ENCODE measurements at regions not wholly inside any gene's neighbourhood (a gene's known extent, or its start where the extent isn't known, plus 50 kb on each side); places are given as distances from the start of the nearest gene placed in this dataset.

- DNase-seq (ENCODE audit: low read depth, low spot score): no peak
Measured at GRCh38 chr4:129167640-129168260, 71.8 kb downstream of the C4orf33 start.

DNA sequence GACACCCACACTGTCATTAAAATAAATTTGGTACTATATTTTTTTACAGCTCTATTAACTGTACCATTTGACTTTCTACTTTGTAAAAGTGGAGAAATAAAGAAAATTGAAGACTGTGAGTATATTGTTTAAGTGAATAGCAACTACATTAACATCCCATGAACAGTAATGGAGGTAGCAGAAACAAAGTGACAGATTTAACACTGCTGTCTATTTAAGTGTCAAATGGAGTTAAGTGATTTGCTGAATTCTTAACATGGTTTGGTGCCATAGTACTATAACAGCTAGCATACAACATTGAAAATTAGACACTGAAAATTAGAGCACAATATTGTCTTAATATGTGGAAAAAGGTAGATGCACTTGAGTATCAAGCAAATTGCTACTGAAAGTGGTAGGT, 76.2 kb downstream of the C4orf33 start:
- no peak for DNase-seq (ENCODE audit: low read depth, low spot score)

DNA sequence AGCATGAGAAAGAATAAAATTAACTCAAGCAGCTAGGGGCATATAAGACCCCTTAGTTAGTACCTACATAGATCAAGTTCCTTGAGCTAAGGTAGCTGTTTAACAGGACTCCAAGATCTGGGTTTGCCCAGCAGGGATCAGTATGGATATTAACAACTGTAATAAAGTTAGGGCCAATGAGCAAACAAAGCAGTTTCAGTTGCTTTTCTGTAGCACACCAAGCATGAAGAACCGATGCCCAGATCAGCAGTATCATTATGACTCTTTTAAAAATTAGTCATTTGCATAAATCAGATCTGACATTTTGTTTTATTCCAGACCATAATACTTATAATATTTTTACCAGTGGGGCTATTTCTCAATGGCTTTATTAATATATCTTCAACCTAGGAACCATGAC, 80.9 kb downstream of the C4orf33 start:
- no peak for DNase-seq (ENCODE audit: low read depth, low spot score)

DNA sequence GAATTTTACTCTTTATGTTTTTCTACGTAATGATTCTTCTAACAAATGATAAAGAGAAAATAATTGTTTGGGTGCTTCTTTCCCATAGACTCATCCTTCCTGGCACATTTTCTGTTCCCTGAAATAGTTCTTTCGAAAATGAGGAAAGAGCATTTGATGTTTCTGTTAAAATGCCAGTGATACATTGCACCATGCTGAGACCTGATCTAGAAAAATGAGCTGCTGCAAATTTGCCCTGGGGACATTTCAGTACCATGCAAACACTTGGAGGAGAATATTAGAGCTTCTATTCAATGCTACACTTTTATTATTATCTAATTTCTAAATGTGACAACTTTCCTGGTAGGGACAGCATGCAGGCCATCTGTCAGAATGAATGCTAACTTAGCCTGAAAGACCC, 83.3 kb downstream of the C4orf33 start:
- DNase-seq (ENCODE audit: low read depth, low spot score): no peak

DNA sequence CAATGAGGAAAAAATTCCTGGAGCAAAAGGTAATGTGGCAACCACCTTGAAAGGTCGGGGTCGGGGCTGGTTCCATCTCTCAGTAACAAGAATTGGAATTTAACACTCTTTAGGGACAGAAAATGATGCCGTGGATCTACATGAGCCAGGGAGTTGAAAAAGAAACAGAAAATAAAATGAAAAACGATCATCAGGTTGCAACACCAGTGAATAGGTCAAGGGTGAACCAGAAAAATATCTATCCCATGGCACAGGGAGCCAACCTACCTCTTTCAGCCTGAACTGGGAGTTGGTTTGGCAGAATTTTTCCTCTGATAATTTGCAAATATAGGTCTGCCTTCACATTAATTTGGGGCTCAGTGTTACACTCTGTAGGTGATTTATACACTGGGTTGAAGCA, 93.7 kb downstream of the C4orf33 start:
- DNase-seq (ENCODE audit: low read depth, low spot score): no peak

GRCh38 chr4:129193357-129194100, 97.6 kb downstream of the C4orf33 start:
- DNase-seq (ENCODE audit: low read depth, low spot score): no peak

DNA sequence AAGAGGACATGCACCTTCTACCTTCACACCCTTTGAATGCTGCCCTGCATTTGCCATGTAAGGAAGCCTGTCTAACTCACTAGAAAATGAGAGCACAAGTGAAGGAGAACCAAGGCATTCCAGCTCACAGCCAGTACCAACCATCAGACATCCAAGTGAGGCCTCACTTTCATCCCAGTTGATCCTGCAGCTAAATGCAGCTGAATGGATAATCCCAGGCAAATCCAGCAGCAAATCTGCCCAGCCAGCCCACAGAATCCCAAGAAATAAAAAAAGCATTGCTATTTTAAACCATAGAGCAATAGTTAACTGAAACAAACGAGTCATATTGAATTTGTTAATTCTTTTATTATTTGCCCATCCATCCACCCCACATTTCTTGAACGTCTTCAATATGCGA, 112.5 kb downstream of the C4orf33 start:
- DNase-seq (ENCODE audit: low read depth, low spot score): no peak

DNA sequence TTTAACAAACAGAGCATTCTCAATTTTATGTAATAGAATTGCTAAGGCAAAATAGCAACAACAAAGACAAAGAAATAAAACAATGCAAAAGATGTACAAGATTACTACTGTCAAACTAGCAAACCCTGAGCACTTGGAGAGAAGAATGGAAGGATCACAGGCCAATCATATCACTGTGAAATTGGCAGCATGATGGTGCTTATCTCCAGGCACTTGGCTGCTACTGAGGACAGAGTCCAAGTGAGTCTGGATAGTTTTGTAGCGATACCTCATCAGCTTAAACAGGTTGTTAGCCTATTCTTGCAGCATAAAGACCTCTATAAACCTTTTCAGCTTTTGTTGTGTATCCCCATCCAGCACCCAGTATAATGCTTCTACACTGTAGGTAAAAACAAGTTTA, 117.7 kb downstream of the C4orf33 start:
- no peak for DNase-seq (ENCODE audit: low read depth, low spot score)

DNA sequence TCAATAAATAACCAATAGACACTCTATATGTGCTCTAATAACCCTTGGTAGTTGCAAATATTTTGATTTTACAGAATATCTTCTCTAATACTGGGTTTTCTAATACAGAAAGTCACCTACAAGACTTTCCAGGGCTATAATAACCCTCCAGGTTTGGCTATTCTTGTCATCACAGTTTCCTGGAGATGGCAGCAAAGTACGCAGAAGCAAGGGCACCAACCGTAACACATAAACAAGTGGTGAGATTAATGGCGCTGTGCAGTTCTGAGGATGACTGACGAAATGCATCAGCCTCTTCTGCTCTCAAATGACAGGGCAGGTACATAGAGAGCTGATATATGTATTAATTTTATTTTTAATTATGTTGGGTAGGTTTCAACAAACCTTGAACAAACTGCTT, 122.4 kb downstream of the C4orf33 start:
- DNase-seq (ENCODE audit: low read depth, low spot score): no peak

DNA sequence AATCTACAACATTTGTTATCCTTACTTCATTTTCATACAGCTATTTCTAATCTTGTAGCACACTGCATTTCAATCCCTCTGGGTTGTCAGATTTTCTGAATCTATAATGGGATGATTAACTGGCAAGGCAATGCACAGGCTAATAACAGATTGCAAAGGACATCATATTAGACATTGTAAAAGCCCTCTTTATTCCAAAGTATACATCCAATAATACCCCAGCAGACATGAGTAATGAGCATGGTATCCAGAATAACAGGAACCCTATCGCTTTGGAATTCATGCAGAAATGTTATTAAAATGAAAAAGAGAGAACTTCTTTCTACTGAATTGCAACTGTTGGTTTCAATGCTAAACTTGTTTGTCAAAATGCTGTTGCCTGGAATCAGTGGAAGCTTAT, 122.9 kb downstream of the C4orf33 start:
- DNase-seq (ENCODE audit: low read depth, low spot score): no peak

DNA sequence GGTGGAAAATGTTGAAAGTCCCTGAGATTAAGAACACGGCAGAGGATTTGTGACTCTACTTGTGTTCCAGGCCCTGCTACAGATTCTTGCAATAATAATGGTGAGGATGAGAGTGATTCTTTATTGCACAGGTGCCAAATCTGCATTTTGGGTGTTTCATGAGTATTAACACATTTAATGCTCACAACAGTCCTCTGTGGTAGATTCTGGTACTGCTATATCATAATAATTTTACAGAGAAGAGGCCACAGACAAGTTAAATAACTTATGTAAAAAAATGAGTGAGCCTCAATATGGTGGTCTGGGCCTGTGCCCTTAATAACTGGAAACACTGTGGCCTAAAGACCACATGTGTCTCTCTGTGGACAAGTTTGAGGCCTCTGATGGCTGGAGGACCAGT, 124.3 kb downstream of the C4orf33 start:
- no peak for DNase-seq (ENCODE audit: low read depth, low spot score)

DNA sequence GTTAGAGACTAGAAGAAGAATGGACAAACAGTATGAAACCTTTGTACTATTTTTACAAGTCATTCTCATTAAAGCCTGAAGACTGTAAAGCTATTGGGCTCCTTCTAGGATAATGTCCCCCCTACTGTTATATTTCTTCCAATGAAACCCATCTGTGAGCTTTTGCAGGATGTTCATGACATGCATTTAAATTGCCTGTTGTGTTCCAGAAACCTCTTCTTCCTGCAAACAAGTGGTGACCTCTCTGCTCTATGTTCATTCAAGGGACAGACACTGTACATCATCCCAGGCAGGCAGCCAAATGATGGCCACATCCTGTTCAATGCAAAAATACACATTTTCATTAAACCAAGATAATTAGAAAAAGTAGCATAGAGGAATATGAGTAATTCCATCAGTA, 128.0 kb downstream of the C4orf33 start:
- DNase-seq (ENCODE audit: low read depth, low spot score): no peak

DNA sequence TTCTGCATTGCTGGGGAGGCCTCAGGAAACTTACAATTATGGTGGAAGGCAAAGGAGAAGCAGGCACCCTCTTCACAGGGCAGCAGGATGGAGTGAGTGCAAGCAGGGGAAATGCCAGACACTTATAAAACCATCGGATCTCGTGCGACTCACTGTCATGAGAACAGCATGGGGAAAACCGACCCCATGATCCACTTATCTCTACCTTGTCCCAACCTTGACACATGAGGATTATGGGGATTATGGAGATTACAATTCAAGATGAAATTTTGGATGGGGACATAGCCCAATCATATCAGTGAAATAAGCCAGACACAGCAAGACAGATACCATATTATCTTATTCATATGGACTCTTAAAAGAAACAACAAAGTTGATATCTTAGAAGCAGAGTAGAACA, 134.9 kb downstream of the C4orf33 start:
- DNase-seq (ENCODE audit: low read depth, low spot score): no peak

- DNase-seq (ENCODE audit: low read depth, low spot score): no peak
Measured at GRCh38 chr4:129231945-129232588, 136.1 kb downstream of the C4orf33 start.

- DNase-seq (ENCODE audit: low read depth, low spot score): no peak
Measured at GRCh38 chr4:129232589-129233337, 136.8 kb downstream of the C4orf33 start.

DNA sequence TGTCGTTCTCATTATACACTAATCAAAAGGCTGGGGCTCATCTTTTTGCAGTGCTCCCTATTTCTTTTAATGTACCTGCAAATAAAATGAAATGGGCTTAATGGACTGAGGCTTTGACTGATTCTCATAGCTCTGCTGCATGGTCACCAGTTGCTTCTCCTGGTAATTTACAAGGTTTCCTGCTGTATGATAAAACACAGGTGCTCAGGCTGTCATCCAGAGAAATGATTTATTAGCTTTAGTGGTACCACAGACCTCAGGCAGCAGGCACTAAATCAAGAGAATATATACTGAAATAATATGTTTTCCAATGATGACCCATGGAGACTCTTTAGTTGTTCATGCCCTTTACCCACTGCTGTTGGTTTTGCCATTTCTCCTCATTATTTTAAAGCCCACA, 137.7 kb downstream of the C4orf33 start:
- no peak for DNase-seq (ENCODE audit: low read depth, low spot score)

- no peak for DNase-seq (ENCODE audit: low read depth, low spot score)
Measured at GRCh38 chr4:129236351-129236750, 140.4 kb downstream of the C4orf33 start.

DNA sequence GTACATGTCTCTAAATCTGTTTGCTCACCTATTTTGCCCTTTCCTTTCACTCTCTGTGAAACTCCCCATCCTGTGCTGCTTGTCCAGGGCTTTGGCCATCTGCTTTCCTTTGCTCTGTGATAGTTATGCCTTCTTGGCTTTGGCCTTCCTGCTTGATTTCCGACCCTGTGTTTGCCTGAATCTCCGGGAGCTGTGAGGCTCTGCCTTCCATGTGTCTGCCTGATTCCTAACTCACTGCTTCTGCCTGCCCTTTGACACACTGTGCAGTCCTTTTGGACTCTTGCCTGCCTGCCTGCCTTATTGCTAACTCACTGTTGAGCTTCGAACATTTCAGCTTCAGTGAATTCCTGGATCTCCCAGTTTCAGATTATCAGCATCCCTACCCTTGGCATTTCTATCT, 143.1 kb downstream of the C4orf33 start:
- no peak for DNase-seq (ENCODE audit: low read depth, low spot score)

- DNase-seq (ENCODE audit: low read depth, low spot score): no peak
Measured at GRCh38 chr4:129240816-129241215, 144.9 kb downstream of the C4orf33 start.

DNA sequence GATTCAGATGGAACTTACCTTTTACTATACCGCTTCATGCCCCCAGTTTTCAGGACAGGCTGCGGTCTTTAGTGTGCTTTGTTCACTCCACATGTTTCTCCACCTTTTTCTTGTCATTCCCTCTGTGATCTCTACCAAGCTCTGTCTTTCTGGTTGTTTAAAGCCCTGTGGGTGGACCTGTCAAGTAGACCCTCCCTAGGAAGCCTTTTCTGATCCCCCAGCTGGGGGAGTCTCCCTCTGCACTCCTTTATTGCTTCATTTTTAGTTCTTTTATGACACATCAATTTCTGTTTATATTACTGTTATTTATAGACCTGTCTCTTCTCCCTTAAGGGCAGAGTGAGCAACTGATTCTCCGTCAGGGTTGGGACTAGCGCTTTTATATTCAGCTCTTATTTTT, 150.2 kb downstream of the C4orf33 start:
- no peak for DNase-seq (ENCODE audit: low read depth, low spot score)

DNA sequence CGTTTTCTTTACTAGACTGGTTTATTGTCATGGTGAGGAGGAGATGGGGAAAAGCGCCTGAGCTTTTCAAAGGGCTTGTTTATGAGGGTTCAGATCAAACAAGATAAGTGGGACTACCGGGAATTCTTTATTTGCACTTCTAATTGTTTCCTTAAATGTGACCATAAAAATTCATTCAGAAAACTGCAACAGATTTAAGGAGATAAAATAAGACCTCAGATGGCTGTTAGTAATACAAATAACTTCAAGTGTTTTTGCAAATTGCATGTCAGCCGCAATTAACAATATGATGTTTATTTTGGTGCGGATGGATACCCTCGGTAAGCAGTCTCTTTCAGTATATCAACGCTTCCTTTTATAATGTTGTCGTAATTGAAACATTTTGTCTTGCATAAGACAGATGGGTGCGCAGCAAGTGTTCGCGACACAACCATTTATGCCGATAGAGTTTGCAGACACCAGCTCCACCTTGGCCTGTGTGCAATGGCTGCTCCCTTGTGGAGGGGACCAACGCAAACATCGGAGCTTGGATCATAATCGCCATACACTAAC, 151.0 kb downstream of the C4orf33 start:
- DNase-seq (ENCODE audit: low read depth, low spot score): no peak

DNA sequence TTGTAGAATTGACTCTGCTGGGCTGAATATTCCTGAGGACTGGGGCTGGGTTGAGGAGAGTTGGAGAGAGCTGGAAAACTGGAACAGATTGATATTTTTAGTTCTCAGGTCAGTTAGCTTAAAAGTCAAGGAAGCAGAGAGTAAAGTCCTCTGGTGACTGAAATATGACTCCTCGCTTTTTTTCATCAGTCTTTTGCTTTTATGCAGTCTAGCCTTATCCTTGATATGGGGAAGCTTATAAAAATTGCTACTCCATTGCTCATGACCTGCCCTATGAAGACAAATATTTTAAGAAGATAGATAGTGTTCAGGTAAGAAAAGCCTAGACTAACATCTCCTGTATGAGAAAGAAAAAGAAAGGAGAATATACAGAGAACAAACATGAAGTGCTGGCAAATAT, 152.7 kb downstream of the C4orf33 start:
- no peak for DNase-seq (ENCODE audit: low read depth, low spot score)
